ENCODE measurements at regions not wholly inside any gene's neighbourhood (a gene's known extent, or its start where the extent isn't known, plus 50 kb on each side); places are given as distances from the start of the nearest gene placed in this dataset.
"Not testable (repeated sequence)": the region's sequence is repeated elsewhere in the genome, so short reads cannot be mapped to it uniquely, and the experiment has no call there.

- DNase-seq: peak; percentile 37
Measured at GRCh38 chr15:24326513-24326912, 349.1 kb upstream of the NPAP1 start.

GRCh38 chr15:24331964-24332363 is 343.6 kb upstream of the NPAP1 start:
- not testable (repeated sequence) for DNase-seq

DNA sequence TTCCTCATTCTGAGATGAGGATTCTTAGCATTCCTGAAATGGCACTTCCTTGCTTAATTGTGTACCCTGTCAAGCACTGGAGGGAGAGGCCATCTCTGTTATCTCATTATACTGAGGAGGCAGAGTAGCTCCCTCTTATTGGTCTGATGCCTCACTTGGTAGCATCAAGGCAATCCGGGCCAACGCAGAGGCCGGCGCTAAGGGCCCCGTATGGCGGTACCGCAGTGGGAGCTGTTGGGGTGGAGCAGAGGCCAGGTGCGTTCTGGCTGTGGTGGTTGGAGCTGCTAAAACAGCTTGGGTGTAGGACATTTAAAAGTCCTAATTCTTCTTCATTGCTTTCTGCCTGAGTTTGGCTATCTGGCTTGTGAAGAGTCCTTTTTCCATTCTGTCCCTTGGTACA is 333.7 kb upstream of the NPAP1 start:
- DNase-seq: not testable (repeated sequence)

DNA sequence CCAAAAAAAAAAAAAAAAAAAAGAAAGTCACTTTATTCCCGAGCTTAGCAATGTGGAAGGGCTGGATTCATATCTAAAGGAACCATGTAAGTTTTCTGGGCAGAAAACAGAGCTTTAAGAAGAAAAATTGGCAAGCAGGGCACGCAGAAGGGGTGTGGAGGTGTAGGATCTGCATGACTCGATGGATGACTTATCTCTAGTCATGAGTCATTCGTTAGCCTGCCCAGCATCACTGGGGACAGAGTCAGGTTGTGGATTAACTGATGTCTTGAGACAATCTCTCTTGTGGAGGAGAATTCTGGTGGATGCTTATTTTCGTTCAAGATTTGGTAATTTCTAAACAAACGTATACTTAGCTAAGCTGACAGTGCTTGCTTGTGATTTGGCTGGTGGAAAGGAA is 322.8 kb upstream of the NPAP1 start:
- DNase-seq: not testable (repeated sequence)

- not testable (repeated sequence) for DNase-seq
Measured at GRCh38 chr15:24381103-24381502, 294.5 kb upstream of the NPAP1 start.

- not testable (repeated sequence) for DNase-seq
Measured at GRCh38 chr15:24385258-24385657, 290.3 kb upstream of the NPAP1 start.

GRCh38 chr15:24394303-24394702 is 281.3 kb upstream of the NPAP1 start:
- DNase-seq: no peak

- not testable (repeated sequence) for DNase-seq
Measured at GRCh38 chr15:24412649-24413048, 262.9 kb upstream of the NPAP1 start.

- not testable (repeated sequence) for DNase-seq
Measured at GRCh38 chr15:24426286-24427054, 249.1 kb upstream of the NPAP1 start.

DNA sequence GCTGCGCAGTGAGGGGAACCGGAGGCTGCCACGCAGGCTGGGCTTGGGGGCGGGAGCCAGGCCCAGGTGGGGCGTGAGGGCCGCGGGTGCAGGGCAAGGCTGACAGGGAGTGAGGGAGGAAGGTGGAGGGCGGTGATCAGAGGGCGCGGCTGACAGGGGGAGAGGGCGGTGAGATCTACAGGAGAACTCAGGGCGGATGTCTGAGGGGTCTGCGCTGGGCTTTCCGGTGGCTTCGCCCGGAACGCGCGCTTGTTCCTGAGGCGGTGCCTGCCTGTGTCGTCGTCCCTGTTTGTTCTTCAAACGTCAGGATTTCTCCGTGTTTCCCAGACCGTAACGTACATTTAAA is 248.5 kb upstream of the NPAP1 start:
- not testable (repeated sequence) for DNase-seq

- not testable (repeated sequence) for DNase-seq
Measured at GRCh38 chr15:24435075-24435820, 240.3 kb upstream of the NPAP1 start.

- DNase-seq: not testable (repeated sequence)
Measured at GRCh38 chr15:24437270-24437669, 238.3 kb upstream of the NPAP1 start.

- DNase-seq: not testable (repeated sequence)
Measured at GRCh38 chr15:24437735-24438134, 237.8 kb upstream of the NPAP1 start.

- not testable (repeated sequence) for DNase-seq
Measured at GRCh38 chr15:24477107-24478025, 198.2 kb upstream of the NPAP1 start.

- DNase-seq: not testable (repeated sequence)
Measured at GRCh38 chr15:24485885-24486567, 189.5 kb upstream of the NPAP1 start.

DNA sequence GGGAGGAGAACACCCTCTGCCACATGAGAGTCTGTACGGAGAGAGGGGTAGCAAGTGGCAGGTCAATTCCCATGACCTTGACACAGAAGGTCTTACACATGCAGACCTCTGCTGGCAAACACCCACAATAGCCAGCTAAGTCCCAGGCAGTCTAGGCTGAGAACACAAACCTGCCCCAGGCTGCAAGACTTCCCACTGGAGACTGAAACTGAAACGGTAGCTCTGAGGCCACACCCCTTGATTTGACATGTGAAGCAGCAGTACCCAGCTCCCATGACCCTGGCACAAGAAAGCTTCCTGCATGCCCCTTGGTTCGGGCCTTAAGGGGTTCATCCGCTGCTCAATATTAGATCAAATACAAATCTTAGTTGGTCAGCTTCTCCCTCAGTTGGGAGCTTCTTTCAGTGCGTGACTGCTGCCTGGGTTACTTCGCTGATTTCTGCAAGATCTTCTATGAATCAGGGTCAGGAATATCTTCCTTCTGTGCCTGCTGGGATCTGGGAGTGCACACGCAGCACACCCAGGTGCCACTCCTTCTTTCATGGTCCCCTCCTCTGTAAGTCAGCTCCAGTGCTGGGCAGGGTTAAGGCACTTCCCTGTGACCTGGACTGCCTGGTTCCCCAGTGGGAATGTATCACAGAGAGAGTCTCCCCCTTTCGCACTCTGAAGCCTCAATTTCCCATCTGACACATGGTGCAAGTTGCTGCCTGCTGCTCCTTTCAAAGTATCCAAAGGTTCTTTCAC is 187.2 kb upstream of the NPAP1 start:
- DNase-seq: not testable (repeated sequence)

GRCh38 chr15:24505216-24505615 is 170.4 kb upstream of the NPAP1 start:
- not testable (repeated sequence) for DNase-seq

- DNase-seq: not testable (repeated sequence)
Measured at GRCh38 chr15:24509714-24510113, 165.9 kb upstream of the NPAP1 start.

DNA sequence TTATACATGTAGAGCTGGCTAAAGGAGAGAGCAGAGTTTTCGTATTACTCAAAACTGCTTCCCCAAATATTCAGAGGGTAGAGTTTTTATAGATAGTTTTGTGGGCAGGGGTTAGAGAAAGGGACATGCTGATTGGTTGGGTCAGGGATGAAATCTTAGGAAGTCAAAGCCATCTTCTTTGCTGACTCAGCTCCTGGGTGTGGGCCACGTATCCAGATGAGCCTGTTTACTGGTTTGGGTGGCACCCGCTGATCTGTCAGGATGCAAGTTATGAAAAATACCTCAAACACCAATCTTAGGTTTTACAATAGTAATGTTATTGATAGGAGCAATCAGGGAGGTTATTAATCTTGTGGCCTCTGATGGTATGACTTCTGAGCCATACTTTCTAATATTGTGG is 164.0 kb upstream of the NPAP1 start:
- DNase-seq: not testable (repeated sequence)

GRCh38 chr15:24518772-24519171 is 156.8 kb upstream of the NPAP1 start:
- not testable (repeated sequence) for DNase-seq

- DNase-seq: not testable (repeated sequence)
Measured at GRCh38 chr15:24531235-24531634, 144.3 kb upstream of the NPAP1 start.

DNA sequence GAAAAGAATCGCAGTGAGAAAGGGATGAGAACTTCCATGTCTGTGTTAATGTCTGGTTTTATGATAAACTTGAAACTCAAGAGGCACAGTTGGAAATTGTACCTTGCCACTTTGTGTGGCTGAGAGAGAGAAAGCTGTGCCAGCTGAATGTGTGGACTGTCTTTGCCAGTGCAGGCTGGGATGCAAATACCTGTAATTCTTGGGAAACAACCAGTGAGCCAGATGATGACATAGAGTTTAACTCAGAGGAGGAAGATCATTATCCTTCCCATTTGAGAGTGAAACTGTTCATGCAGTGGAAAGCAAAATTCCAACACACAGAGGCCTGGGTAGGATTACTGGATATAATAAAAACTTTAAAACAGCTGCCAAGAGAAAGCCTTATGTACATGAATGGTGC is 141.5 kb upstream of the NPAP1 start:
- DNase-seq: not testable (repeated sequence)
